ENCODE measurements at regions not wholly inside any gene's neighbourhood (a gene's known extent, or its start where the extent isn't known, plus 50 kb on each side); places are given as distances from the start of the nearest gene placed in this dataset.

DNA sequence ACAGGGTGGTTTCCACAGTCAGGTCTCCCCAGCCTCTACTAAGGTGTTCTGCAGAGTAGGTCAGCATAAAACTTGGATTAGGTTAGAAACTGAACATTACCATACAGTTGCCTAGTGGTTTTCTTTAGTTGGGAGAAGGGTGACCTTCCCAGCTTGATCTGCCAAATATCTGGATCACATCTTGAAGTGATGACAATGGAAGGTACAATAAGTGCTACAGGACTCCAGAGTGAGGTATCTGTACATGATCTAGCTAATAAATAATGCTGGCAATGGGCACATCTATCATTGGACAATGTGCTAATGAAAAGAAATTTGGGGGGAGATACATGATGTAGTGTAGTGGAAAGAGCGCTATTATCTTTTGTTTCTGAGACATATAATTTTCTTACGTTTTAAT, 54.6 kb upstream of the ACVR1 start:
- peaks cover 7% of the 10 kb centered on the region for H3K4me1 ChIP-seq (ENCODE audit: insufficient read depth, poor library complexity, severe bottlenecking)
- no peak overlapping the region for H3K4me3 ChIP-seq (ENCODE audit: severe bottlenecking)
- H3K36me3 ChIP-seq (ENCODE audit: low read depth), result no peaks in the 10 kb centered on the region
- ATAC-seq (ENCODE audit: low read depth), result no peak
- no peaks in the 10 kb centered on the region for H3K27me3 ChIP-seq (ENCODE audit: insufficient read depth, poor library complexity, severe bottlenecking)
- H3K27ac ChIP-seq (ENCODE audit: poor library complexity, severe bottlenecking), result no peak overlapping the region
- no peak for TF ChIP-seq CTCF (IDR thresholded peaks at IDR 0.05; ENCODE audit: poor library complexity, severe bottlenecking)
- no peaks in the 10 kb centered on the region for H3K9me3 ChIP-seq (ENCODE audit: severe bottlenecking)
- DNase-seq (ENCODE audit: low spot score), result no peak

- H3K4me3 ChIP-seq (ENCODE audit: severe bottlenecking), result no peak overlapping the region
- H3K27ac ChIP-seq (ENCODE audit: poor library complexity, severe bottlenecking), result no peak overlapping the region
- no peaks in the 10 kb centered on the region for H3K27me3 ChIP-seq (ENCODE audit: insufficient read depth, poor library complexity, severe bottlenecking)
- H3K36me3 ChIP-seq (ENCODE audit: low read depth), result no peaks in the 10 kb centered on the region
- H3K9me3 ChIP-seq (ENCODE audit: severe bottlenecking), result no peaks in the 10 kb centered on the region
- ATAC-seq (ENCODE audit: low read depth) (no peak), DNase-seq (ENCODE audit: low spot score) (no peak)
- no peaks in the 10 kb centered on the region for H3K4me1 ChIP-seq (ENCODE audit: insufficient read depth, poor library complexity, severe bottlenecking)
- no peak for TF ChIP-seq CTCF (IDR thresholded peaks at IDR 0.05; ENCODE audit: poor library complexity, severe bottlenecking)
Measured at GRCh38 chr2:157929871-157930667, 53.9 kb upstream of the ACVR1 start.

GRCh38 chr2:157928372-157928771, 52.2 kb upstream of the ACVR1 start:
- Histone ChIP-seq H3K9me3 (ENCODE audit: severe bottlenecking) (no peaks in the 10 kb centered on the region), H3K27me3 (ENCODE audit: insufficient read depth, poor library complexity, severe bottlenecking) (no peaks in the 10 kb centered on the region), H3K36me3 (ENCODE audit: low read depth) (no peaks in the 10 kb centered on the region), H3K27ac (ENCODE audit: poor library complexity, severe bottlenecking) (no peak overlapping the region), H3K4me1 (ENCODE audit: insufficient read depth, poor library complexity, severe bottlenecking) (no peaks in the 10 kb centered on the region), H3K4me3 (ENCODE audit: severe bottlenecking) (no peak overlapping the region)
- ATAC-seq (ENCODE audit: low read depth), result no peak
- no peak for TF ChIP-seq CTCF (IDR thresholded peaks at IDR 0.05; ENCODE audit: poor library complexity, severe bottlenecking)
- no peak for DNase-seq (ENCODE audit: low spot score)

- H3K27me3 ChIP-seq (ENCODE audit: insufficient read depth, poor library complexity, severe bottlenecking), result no peaks in the 10 kb centered on the region
- H3K4me1 ChIP-seq (ENCODE audit: insufficient read depth, poor library complexity, severe bottlenecking), result no peaks in the 10 kb centered on the region
- H3K36me3 ChIP-seq (ENCODE audit: low read depth), result no peaks in the 10 kb centered on the region
- H3K27ac ChIP-seq (ENCODE audit: poor library complexity, severe bottlenecking), result no peak overlapping the region
- ATAC-seq (ENCODE audit: low read depth) (no peak), DNase-seq (ENCODE audit: low spot score) (no peak)
- H3K9me3 ChIP-seq (ENCODE audit: severe bottlenecking), result no peaks in the 10 kb centered on the region
- no peak overlapping the region for H3K4me3 ChIP-seq (ENCODE audit: severe bottlenecking)
- no peak for TF ChIP-seq CTCF (IDR thresholded peaks at IDR 0.05; ENCODE audit: poor library complexity, severe bottlenecking)
Measured at GRCh38 chr2:157927155-157927554, 51.0 kb upstream of the ACVR1 start.
